ENCODE measurements at regions not wholly inside any gene's neighbourhood (a gene's known extent, or its start where the extent isn't known, plus 50 kb on each side); places are given as distances from the start of the nearest gene placed in this dataset.

GRCh38 chr6:139586273-139586672 is 211.8 kb upstream of the CITED2 start:
- DNase-seq, result no peak

- DNase-seq, result no peak
Measured at GRCh38 chr6:139584599-139584998, 210.2 kb upstream of the CITED2 start.

- DNase-seq, result no peak
Measured at GRCh38 chr6:139583420-139583819, 209.0 kb upstream of the CITED2 start.

GRCh38 chr6:139582956-139583355 is 208.5 kb upstream of the CITED2 start:
- no peak for DNase-seq

- DNase-seq, result no peak
Measured at GRCh38 chr6:139581485-139581865, 207.0 kb upstream of the CITED2 start.

GRCh38 chr6:139580592-139581484 is 206.4 kb upstream of the CITED2 start:
- DNase-seq, result no peak

GRCh38 chr6:139577763-139578604 is 203.5 kb upstream of the CITED2 start:
- no peak for DNase-seq

- DNase-seq, result no peak
Measured at GRCh38 chr6:139577124-139577762, 202.8 kb upstream of the CITED2 start.

- no peak for DNase-seq
Measured at GRCh38 chr6:139572001-139572400, 197.6 kb upstream of the CITED2 start.

GRCh38 chr6:139570166-139570565 is 195.7 kb upstream of the CITED2 start:
- no peak for DNase-seq

GRCh38 chr6:139569566-139569965 is 195.1 kb upstream of the CITED2 start:
- DNase-seq, result no peak

GRCh38 chr6:139568956-139569538 is 194.6 kb upstream of the CITED2 start:
- DNase-seq, result no peak

GRCh38 chr6:139568151-139568955 is 193.9 kb upstream of the CITED2 start:
- DNase-seq, result no peak

- no peak for DNase-seq
Measured at GRCh38 chr6:139567095-139567494, 192.6 kb upstream of the CITED2 start.

- DNase-seq, result no peak
Measured at GRCh38 chr6:139565591-139565990, 191.1 kb upstream of the CITED2 start.

GRCh38 chr6:139557547-139557946 is 183.1 kb upstream of the CITED2 start:
- DNase-seq, result no peak

GRCh38 chr6:139556532-139556931 is 182.1 kb upstream of the CITED2 start:
- DNase-seq, result no peak

GRCh38 chr6:139553916-139554315 is 179.5 kb upstream of the CITED2 start:
- no peak for DNase-seq

GRCh38 chr6:139551376-139551775 is 176.9 kb upstream of the CITED2 start:
- DNase-seq, result no peak

- no peak for DNase-seq
Measured at GRCh38 chr6:139550361-139550760, 175.9 kb upstream of the CITED2 start.

GRCh38 chr6:139549561-139550070 is 175.2 kb upstream of the CITED2 start:
- DNase-seq, result no peak

GRCh38 chr6:139547804-139548203 is 173.4 kb upstream of the CITED2 start:
- DNase-seq, result no peak

Data from NCI-H2029 treated with DMSO at 0.1 percent for 48 hours (cell line).